Activated B cell treated with CpG ODN at 0.5 μM for 24 hours (primary cell): ENCODE measurements at regions not wholly inside any gene's neighbourhood (a gene's known extent, or its start where the extent isn't known, plus 50 kb on each side); places are given as distances from the start of the nearest gene placed in this dataset.

Experiments used
- ATAC-seq: fragments of 200-7000 bp; cut with Tn5 transposase; one replicate; pipeline ENCODE4 v1.10.0; 2021; ENCODE audit warnings: low read depth, mild to moderate bottlenecking, moderate library complexity
- CTCF ChIA-PET: fragments of 350-600 bp; sonication (Branson Sonifier 250); formaldehyde crosslinking; loops from one replicate; lab custom pipeline; 2021; ENCODE audit warnings: antibody characterized with exemption; lab: Charles Lee
- POLR2A ChIA-PET: fragments of 350-600 bp; sonication (Branson Sonifier 250); formaldehyde crosslinking; loops from one replicate; lab custom pipeline; 2021; ENCODE audit warnings: antibody characterized with exemption; lab: Charles Lee
- DNase-seq: peaks from one replicate; pipeline ENCODE4 v3.0.0; 2022
- H3K27ac Mint-ChIP-seq: one replicate; pipeline ENCODE4 v1.8.0; 2020; ENCODE audit warnings: mixed read lengths
- H3K27me3 Mint-ChIP-seq: one replicate; pipeline ENCODE4 v1.8.0; 2021; ENCODE audit warnings: mixed read lengths
- H3K36me3 Mint-ChIP-seq: one replicate; pipeline ENCODE4 v1.8.0; 2021; ENCODE audit warnings: low read depth, mixed read lengths
- H3K4me1 Mint-ChIP-seq: one replicate; pipeline ENCODE4 v1.8.0; 2021; ENCODE audit warnings: mixed read lengths
- H3K4me3 Mint-ChIP-seq: one replicate; pipeline ENCODE4 v1.8.0; 2020; ENCODE audit warnings: mild to moderate bottlenecking, mixed read lengths
- H3K9me3 Mint-ChIP-seq: one replicate; pipeline ENCODE4 v1.8.0; 2020; ENCODE audit warnings: mixed read lengths
- CTCF ChIP-seq: fragments of 200-600 bp; IDR thresholded peaks from one replicate; pipeline ENCODE4 v1.8.0; 2022; ENCODE audit warnings: antibody characterized with exemption, mild to moderate bottlenecking
- intact Hi-C: fragments of 100-400 bp; cut with micrococcal nuclease; formaldehyde crosslinking; loops from one replicate; pipeline ENCODE4 v1.15.1; 2024

DNA sequence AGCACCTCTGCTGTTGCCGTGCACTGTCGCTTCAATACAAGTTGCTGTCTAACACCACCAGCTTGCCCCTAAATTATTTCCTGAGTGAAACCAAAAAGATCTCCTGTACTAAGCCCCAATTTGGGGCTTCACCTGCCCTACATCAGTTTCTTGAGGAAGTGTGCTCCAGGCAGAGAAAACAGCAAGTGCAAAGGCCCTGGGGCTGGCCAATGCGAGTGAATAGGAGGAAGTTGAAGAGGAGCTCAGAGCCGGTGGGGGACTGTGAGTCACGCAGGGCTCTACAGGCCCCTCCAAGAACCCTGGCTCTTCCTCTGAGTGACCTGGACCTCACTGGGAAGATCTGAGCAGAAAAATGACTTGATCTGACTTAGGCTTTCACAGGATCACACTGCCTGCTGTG, 117.2 kb downstream of the IPO8 start:
- no peak for TF ChIP-seq CTCF
- no peaks in the 10 kb centered on the region for H3K27me3 Mint-ChIP-seq
- H3K36me3 Mint-ChIP-seq: no peaks in the 10 kb centered on the region
- DNase-seq (no peak), ATAC-seq (no peak)
- no peaks in the 10 kb centered on the region for H3K4me1 Mint-ChIP-seq
- H3K27ac Mint-ChIP-seq: no peak overlapping the region
- peaks cover 2% of the 10 kb centered on the region for H3K9me3 Mint-ChIP-seq
- no peak overlapping the region for H3K4me3 Mint-ChIP-seq
- ChIA-PET POLR2A (no interaction called here), CTCF (no interaction called here)
- intact Hi-C loops: no loop called here

- ChIA-PET POLR2A (no interaction called here), CTCF (no interaction called here)
- TF ChIP-seq CTCF: no peak
- DNase-seq: no peak
- peaks cover 3% of the 10 kb centered on the region for H3K27me3 Mint-ChIP-seq
- intact Hi-C loops: no loop called here
- peaks cover 2% of the 10 kb centered on the region for H3K9me3 Mint-ChIP-seq
- H3K36me3 Mint-ChIP-seq: no peaks in the 10 kb centered on the region
- no peak overlapping the region for H3K4me3 Mint-ChIP-seq
- no peak overlapping the region for H3K27ac Mint-ChIP-seq
- H3K4me1 Mint-ChIP-seq: no peaks in the 10 kb centered on the region
- no peak for ATAC-seq
Measured at GRCh38 chr12:30573145-30573544, 122.5 kb downstream of the IPO8 start.

- ChIA-PET POLR2A (no interaction called here), CTCF (no interaction called here)
- Mint-ChIP-seq H3K9me3 (no peaks in the 10 kb centered on the region), H3K36me3 (no peaks in the 10 kb centered on the region), H3K27ac (no peak overlapping the region), H3K4me3 (no peak overlapping the region), H3K27me3 (peaks cover 3% of the 10 kb centered on the region), H3K4me1 (no peaks in the 10 kb centered on the region)
- intact Hi-C loops: no loop called here
- ATAC-seq (no peak), DNase-seq (no peak)
- no peak for TF ChIP-seq CTCF
Measured at GRCh38 chr12:30570211-30570890, 125.3 kb downstream of the IPO8 start.

DNA sequence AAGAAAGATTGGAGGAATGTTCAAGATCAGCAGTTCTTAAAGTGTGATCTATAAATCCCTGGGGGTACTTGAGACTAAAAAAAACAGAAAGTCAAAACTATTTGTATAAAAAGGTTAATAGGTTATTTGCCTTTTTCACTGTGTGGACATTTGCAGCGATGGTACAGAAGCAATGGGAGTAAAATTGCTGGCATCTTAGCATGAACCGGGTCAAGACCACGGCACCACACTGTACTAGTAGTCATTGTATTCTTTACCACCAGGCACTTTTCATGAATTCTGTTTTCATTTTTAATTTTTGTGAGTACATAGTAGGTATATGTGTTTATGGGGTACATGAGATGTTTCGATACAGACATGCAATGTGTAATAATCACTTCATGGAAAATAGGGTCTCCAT, 126.2 kb downstream of the IPO8 start:
- Mint-ChIP-seq H3K4me3 (no peak overlapping the region), H3K9me3 (no peaks in the 10 kb centered on the region), H3K27ac (no peak overlapping the region), H3K27me3 (peaks cover 3% of the 10 kb centered on the region), H3K36me3 (no peaks in the 10 kb centered on the region), H3K4me1 (no peaks in the 10 kb centered on the region)
- intact Hi-C loops: no loop called here
- DNase-seq (no peak), ATAC-seq (no peak)
- POLR2A ChIA-PET: no interaction called here
- CTCF ChIA-PET: no interaction called here
- TF ChIP-seq CTCF: no peak

DNA sequence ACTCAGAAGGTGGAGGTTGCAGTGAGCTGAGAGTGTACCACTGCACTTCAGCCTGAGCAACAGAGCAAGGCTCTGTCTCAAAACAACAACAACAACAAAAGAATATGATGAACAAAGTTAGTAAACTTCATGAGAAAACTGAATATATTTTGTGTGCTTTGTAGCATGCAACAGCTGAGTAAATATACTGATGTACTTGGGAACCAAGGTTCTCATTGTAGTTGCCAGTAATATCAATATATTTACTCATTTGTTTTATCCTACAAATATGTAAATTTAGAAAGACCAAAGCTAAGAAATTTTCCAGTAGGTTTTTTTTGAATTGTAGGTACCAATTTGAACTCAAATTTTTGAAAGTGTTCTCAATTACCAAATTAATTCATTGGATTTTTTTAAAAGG, 127.2 kb downstream of the IPO8 start:
- no peaks in the 10 kb centered on the region for H3K36me3 Mint-ChIP-seq
- peaks cover 3% of the 10 kb centered on the region for H3K27me3 Mint-ChIP-seq
- TF ChIP-seq CTCF: no peak
- ChIA-PET POLR2A (no interaction called here), CTCF (no interaction called here)
- no peaks in the 10 kb centered on the region for H3K9me3 Mint-ChIP-seq
- intact Hi-C loops: no loop called here
- ATAC-seq: no peak
- no peak overlapping the region for H3K27ac Mint-ChIP-seq
- no peak overlapping the region for H3K4me3 Mint-ChIP-seq
- DNase-seq: no peak
- no peaks in the 10 kb centered on the region for H3K4me1 Mint-ChIP-seq
